Spinal cord (tissue), 9 donors: ENCODE measurements at regions not wholly inside any gene's neighbourhood (a gene's known extent, or its start where the extent isn't known, plus 50 kb on each side); places are given as distances from the start of the nearest gene placed in this dataset.
"Not testable (repeated sequence)": the region's sequence is repeated elsewhere in the genome, so short reads cannot be mapped to it uniquely, and the experiment has no call there.

Experiments used
- DNase-seq, 6 donors: peaks; one replicate each; pipeline versions ENCODE4 v3.0.0 to v3.0.0-alpha.2; 2013 to 2015; ENCODE audit warnings: low spot score in 6 of 6, low read depth in 4 of 6
- H3K27ac ChIP-seq: one replicate; pipeline ENCODE4 v1.5.1; 2013; ENCODE audit warnings: low read depth, low read length, control low read depth
- H3K27me3 ChIP-seq: one replicate; pipeline ENCODE4 v1.6.1; 2013; ENCODE audit warnings: low read length; ENCODE audit not compliant: control insufficient read depth, insufficient read depth
- H3K36me3 ChIP-seq: one replicate; pipeline ENCODE4 v1.6.1; 2013; ENCODE audit warnings: low read length; ENCODE audit not compliant: control insufficient read depth, insufficient read depth
- H3K4me1 ChIP-seq: one replicate; pipeline ENCODE4 v1.6.1; 2013; ENCODE audit warnings: low read length; ENCODE audit not compliant: control insufficient read depth, insufficient read depth
- H3K4me3 ChIP-seq: one replicate; pipeline ENCODE4 v1.5.1; 2013; ENCODE audit warnings: low read depth, low read length, control low read depth
- H3K9me3 ChIP-seq: one replicate; pipeline ENCODE4 v1.6.1; 2013; ENCODE audit warnings: low read length; ENCODE audit not compliant: control insufficient read depth, insufficient read depth
- WGBS: methylation state at CpG from one replicate; pipeline ENCODE4 v1.1.5; 2013; ENCODE audit warnings: missing lambda C conversion rate; ENCODE audit not compliant: insufficient coverage; 5-methylcytosine and 5-hydroxymethylcytosine counted together
- donor health status: healthy.

- H3K9me3 ChIP-seq, H3K4me3 ChIP-seq, H3K4me1 ChIP-seq, DNase-seq, H3K27ac ChIP-seq, H3K27me3 ChIP-seq, H3K36me3 ChIP-seq: not testable (repeated sequence)
- WGBS = no CpG with 5 or more reads among the region's 2 CpGs
These were observed 101.0 kb upstream of the CHST9 start for GRCh38 chr18:27285973-27286562.

- 100% methylated on average over 2 of the region's 3 CpGs for WGBS
- H3K4me1 ChIP-seq = no peaks in the 10 kb centered on the region
- no peaks in the 10 kb centered on the region for H3K27me3 ChIP-seq
- no peaks in the 10 kb centered on the region for H3K9me3 ChIP-seq
- H3K27ac ChIP-seq = no peak overlapping the region
- H3K4me3 ChIP-seq = no peak overlapping the region
- no peak for DNase-seq
- H3K36me3 ChIP-seq = no peaks in the 10 kb centered on the region
These were observed 93.0 kb upstream of the CHST9 start for GRCh38 chr18:27278131-27278530.

DNA sequence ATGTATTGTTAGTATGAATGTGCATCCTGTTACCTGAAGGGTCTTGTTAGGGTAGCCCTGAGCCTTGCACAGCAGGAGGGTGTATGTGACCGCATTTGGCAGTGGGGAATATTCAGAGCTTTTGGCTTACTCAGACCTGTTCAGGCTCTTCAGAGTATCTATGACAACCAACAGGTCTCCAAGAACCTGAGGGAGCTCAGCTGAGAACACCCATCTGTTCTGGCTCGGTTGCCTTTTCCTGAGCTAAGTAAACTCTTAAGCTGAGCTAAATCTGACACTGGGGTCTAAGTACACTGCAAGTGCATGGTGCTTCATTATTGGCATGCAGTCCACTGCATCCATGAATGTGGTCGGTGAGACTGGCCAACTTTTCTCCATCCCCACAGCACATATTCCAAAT is 92.4 kb upstream of the CHST9 start:
- DNase-seq = no peak
- H3K27ac ChIP-seq = no peak overlapping the region
- no peak overlapping the region for H3K4me3 ChIP-seq
- no peaks in the 10 kb centered on the region for H3K4me1 ChIP-seq
- no peaks in the 10 kb centered on the region for H3K27me3 ChIP-seq
- WGBS = 94% methylated on average over 3 of the region's 3 CpGs
- no peaks in the 10 kb centered on the region for H3K36me3 ChIP-seq
- H3K9me3 ChIP-seq = no peaks in the 10 kb centered on the region

- Histone ChIP-seq H3K9me3 (no peaks in the 10 kb centered on the region), H3K27ac (no peak overlapping the region), H3K27me3 (no peaks in the 10 kb centered on the region), H3K4me3 (no peak overlapping the region), H3K36me3 (no peaks in the 10 kb centered on the region), H3K4me1 (no peaks in the 10 kb centered on the region)
- WGBS = 91% methylated on average over 5 of the region's 6 CpGs
- DNase-seq = no peak
These were observed 91.8 kb upstream of the CHST9 start for GRCh38 chr18:27276886-27277285.

GRCh38 chr18:27276479-27276878 is 91.4 kb upstream of the CHST9 start:
- no CpG with 5 or more reads among the region's 2 CpGs for WGBS
- Histone ChIP-seq H3K27ac (no peak overlapping the region), H3K4me1 (no peaks in the 10 kb centered on the region), H3K9me3 (no peaks in the 10 kb centered on the region), H3K4me3 (no peak overlapping the region), H3K36me3 (no peaks in the 10 kb centered on the region), H3K27me3 (no peaks in the 10 kb centered on the region)
- DNase-seq = no peak

GRCh38 chr18:27274901-27275300 is 89.8 kb upstream of the CHST9 start:
- Histone ChIP-seq H3K27me3 (no peaks in the 10 kb centered on the region), H3K27ac (no peak overlapping the region), H3K4me1 (no peaks in the 10 kb centered on the region), H3K9me3 (no peaks in the 10 kb centered on the region), H3K36me3 (no peaks in the 10 kb centered on the region), H3K4me3 (no peak overlapping the region)
- no CpG with 5 or more reads among the region's 3 CpGs for WGBS
- DNase-seq = no peak

DNA sequence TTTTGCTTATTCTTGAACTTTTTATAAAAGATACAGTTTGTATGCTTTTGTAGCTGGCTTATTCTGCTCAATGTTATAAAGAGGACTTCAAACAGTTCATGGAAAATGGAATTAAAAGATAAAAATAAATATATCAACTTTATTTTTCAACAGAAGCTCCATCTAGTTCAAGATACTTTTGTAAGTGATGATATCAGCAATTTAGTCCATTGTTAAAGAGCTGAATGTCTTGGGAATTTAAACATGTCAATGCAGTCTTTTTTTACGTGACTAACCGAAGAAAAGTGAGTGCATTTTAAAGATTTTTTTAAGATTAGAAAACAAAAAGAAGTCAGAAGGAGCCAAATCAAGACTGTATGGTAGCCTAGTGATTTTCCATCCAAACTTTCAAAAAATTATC is 85.4 kb upstream of the CHST9 start:
- H3K9me3 ChIP-seq = peaks cover 2% of the 10 kb centered on the region
- no CpG with 5 or more reads among the region's 2 CpGs for WGBS
- no peaks in the 10 kb centered on the region for H3K36me3 ChIP-seq
- H3K4me3 ChIP-seq = no peak overlapping the region
- no peak overlapping the region for H3K27ac ChIP-seq
- H3K4me1 ChIP-seq = no peaks in the 10 kb centered on the region
- DNase-seq = no peak
- no peaks in the 10 kb centered on the region for H3K27me3 ChIP-seq

DNA sequence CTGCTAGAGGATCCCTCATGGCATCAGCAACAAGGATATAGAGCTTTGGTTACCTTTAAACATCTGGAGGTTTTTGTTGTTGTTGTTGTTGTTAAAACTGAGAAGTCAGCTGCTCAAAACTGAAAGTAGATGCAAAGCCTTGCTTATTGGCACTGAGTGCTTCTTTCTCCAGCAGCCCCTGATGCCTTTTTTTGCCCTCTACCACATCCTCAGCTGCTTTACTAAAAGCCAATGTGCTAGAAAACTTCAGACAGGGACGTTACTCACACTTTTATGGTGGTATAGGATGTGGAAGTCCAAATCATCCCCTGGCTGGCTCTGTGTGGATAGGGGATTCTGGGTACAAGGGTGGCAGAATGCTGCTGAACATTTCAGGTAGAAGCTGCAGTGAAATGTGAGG is 78.3 kb upstream of the CHST9 start:
- no CpG with 5 or more reads among the region's 1 CpG for WGBS
- DNase-seq = no peak
- H3K9me3 ChIP-seq = peaks cover 5% of the 10 kb centered on the region
- no peaks in the 10 kb centered on the region for H3K27me3 ChIP-seq
- no peak overlapping the region for H3K4me3 ChIP-seq
- no peaks in the 10 kb centered on the region for H3K4me1 ChIP-seq
- no peak overlapping the region for H3K27ac ChIP-seq
- H3K36me3 ChIP-seq = no peaks in the 10 kb centered on the region

GRCh38 chr18:27261769-27262549 is 76.9 kb upstream of the CHST9 start:
- no peak for DNase-seq
- Histone ChIP-seq H3K27me3 (no peaks in the 10 kb centered on the region), H3K4me3 (no peak overlapping the region), H3K4me1 (no peaks in the 10 kb centered on the region), H3K9me3 (peaks cover 5% of the 10 kb centered on the region), H3K27ac (no peak overlapping the region), H3K36me3 (no peaks in the 10 kb centered on the region)

- no CpG with 5 or more reads among the region's 1 CpG for WGBS
- Histone ChIP-seq H3K4me1 (no peaks in the 10 kb centered on the region), H3K27ac (no peak overlapping the region), H3K36me3 (no peaks in the 10 kb centered on the region), H3K9me3 (no peaks in the 10 kb centered on the region), H3K27me3 (no peaks in the 10 kb centered on the region), H3K4me3 (no peak overlapping the region)
- DNase-seq = no peak
These were observed 68.5 kb upstream of the CHST9 start for GRCh38 chr18:27253571-27253970.
